Osteoblast (primary cell): ENCODE measurements at regions not wholly inside any gene's neighbourhood (a gene's known extent, or its start where the extent isn't known, plus 50 kb on each side); places are given as distances from the start of the nearest gene placed in this dataset.

Experiments used
- DNase-seq: peaks from one replicate; pipeline ENCODE4 v3.0.0; 2011; ENCODE audit warnings: low spot score, mixed read lengths; ENCODE audit not compliant: insufficient read length; ENCODE audit errors: missing footprints
- H2AFZ ChIP-seq: 2 replicates; pipeline ENCODE4 v1.6.0; 2011; ENCODE audit warnings: mild to moderate bottlenecking, low read length
- H3K27ac ChIP-seq: 2 replicates; pipeline ENCODE4 v1.5.1; 2011; ENCODE audit warnings: mild to moderate bottlenecking, low read depth, low read length, moderate library complexity
- H3K27me3 ChIP-seq: 2 replicates; pipeline ENCODE4 v1.6.0; 2012; ENCODE audit warnings: mild to moderate bottlenecking, control low read depth, inconsistent platforms, low read length, moderate library complexity; ENCODE audit not compliant: insufficient read depth
- H3K36me3 ChIP-seq: 2 replicates; pipeline ENCODE4 v1.5.1; 2011; ENCODE audit warnings: mild to moderate bottlenecking, low read length, control low read depth, moderate library complexity; ENCODE audit not compliant: insufficient read depth
- H3K4me1 ChIP-seq: 2 replicates; pipeline ENCODE4 v1.5.1; 2011; ENCODE audit warnings: mild to moderate bottlenecking, low read length, control low read depth, moderate library complexity; ENCODE audit not compliant: insufficient read depth
- H3K4me2 ChIP-seq: 2 replicates; pipeline ENCODE4 v1.6.0; 2011; ENCODE audit warnings: mild to moderate bottlenecking, low read length; ENCODE audit not compliant: insufficient read depth
- H3K4me3 ChIP-seq: fragments of 200-600 bp; sonication (generic); 3 replicates; pipeline ENCODE4 v1.5.1; 2012; ENCODE audit warnings: mild to moderate bottlenecking, low read length, inconsistent platforms; ENCODE audit not compliant: insufficient read depth
- H3K79me2 ChIP-seq: 2 replicates; pipeline ENCODE4 v1.6.0; 2012; ENCODE audit warnings: mild to moderate bottlenecking, low read length, control low read depth, inconsistent platforms; ENCODE audit not compliant: insufficient read depth
- H3K9me3 ChIP-seq: 2 replicates; pipeline ENCODE4 v1.5.1; 2011; ENCODE audit warnings: low read depth, low read length, control low read depth
- H4K20me1 ChIP-seq: 2 replicates; pipeline ENCODE4 v1.6.0; 2012; ENCODE audit warnings: mild to moderate bottlenecking, low read length, control low read depth; ENCODE audit not compliant: insufficient read depth
- TF ChIP-seq, protein P1 (sequence below): IDR thresholded peaks from 2 replicates; pipeline ENCODE4 v1.5.1; 2011; ENCODE audit warnings: mild to moderate bottlenecking, low read depth, low read length, moderate library complexity; ENCODE audit errors: extremely low read depth

DNA sequence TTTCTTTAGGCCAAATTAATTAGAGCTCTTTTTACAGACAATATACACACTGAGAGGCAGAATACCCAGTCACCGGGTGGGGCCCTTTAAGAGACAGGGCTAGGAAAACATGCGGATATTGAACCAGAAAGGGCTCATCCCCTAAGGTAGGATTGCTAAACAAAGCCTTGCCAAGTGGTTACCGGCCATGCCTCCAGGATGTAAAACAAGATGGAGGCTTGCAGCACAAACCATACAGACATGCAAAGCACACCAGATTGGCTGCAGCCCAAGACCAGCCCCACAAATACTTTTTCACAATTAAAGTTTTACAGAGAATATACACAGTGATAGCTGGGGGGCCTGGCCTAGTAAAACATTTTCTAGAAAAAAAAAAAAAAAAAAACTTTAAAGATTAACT is 210.0 kb downstream of the KLHL4 start:
- H3K27ac ChIP-seq: no peak overlapping the region
- no peak overlapping the region for H3K4me2 ChIP-seq
- H2AFZ ChIP-seq: no peak overlapping the region
- no peaks in the 10 kb centered on the region for H3K27me3 ChIP-seq
- no peak for DNase-seq
- H3K79me2 ChIP-seq: no peaks in the 10 kb centered on the region
- no peaks in the 10 kb centered on the region for H4K20me1 ChIP-seq
- H3K4me3 ChIP-seq: no peak overlapping the region
- H3K4me1 ChIP-seq: no peaks in the 10 kb centered on the region
- H3K9me3 ChIP-seq: no peaks in the 10 kb centered on the region
- TF ChIP-seq, protein P1, sequence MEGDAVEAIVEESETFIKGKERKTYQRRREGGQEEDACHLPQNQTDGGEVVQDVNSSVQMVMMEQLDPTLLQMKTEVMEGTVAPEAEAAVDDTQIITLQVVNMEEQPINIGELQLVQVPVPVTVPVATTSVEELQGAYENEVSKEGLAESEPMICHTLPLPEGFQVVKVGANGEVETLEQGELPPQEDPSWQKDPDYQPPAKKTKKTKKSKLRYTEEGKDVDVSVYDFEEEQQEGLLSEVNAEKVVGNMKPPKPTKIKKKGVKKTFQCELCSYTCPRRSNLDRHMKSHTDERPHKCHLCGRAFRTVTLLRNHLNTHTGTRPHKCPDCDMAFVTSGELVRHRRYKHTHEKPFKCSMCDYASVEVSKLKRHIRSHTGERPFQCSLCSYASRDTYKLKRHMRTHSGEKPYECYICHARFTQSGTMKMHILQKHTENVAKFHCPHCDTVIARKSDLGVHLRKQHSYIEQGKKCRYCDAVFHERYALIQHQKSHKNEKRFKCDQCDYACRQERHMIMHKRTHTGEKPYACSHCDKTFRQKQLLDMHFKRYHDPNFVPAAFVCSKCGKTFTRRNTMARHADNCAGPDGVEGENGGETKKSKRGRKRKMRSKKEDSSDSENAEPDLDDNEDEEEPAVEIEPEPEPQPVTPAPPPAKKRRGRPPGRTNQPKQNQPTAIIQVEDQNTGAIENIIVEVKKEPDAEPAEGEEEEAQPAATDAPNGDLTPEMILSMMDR: no peak
- H3K36me3 ChIP-seq: no peaks in the 10 kb centered on the region

DNA sequence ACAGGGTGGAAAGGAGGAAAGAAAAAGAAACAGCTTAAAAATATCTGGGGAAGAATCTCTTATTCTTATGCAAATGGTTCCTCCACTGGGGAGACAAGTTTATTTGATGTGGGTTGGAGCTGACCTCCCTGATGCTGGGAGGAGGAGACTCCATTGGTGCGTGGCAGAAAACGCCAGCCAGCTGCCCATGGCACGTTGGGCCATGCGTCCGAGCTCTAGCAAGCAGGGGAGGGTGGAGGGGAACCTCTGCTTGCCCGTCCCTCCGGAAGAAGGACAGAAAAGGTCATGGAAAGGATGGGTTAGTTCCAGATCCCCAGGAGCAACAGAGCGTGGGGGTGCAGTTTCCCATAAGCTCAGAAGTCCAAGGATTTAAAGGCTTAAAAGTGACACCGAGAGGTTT is 210.4 kb downstream of the KLHL4 start:
- Histone ChIP-seq H2AFZ (no peak overlapping the region), H3K4me2 (no peak overlapping the region)

DNA sequence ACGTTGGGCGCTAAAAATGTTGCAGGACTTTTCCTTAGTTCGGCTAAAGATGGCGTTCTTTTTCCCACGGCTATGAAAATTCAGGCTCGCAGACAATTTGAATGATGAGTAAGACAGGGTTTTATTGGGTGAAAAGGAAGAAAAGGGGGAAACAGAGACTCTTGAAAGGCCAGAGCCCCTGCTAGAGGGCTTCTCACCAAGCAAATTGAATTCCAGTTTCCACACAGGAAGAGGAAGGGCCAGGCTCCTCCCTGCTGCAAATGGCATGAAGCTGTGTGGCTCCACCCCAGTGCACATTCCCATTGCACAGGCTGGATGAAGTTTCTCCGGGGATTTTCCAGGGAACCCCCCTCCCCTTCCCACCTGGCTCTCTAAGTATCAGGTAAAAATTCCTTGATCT is 210.9 kb downstream of the KLHL4 start:
- no peaks in the 10 kb centered on the region for H3K4me1 ChIP-seq
- H3K27me3 ChIP-seq: no peaks in the 10 kb centered on the region
- H4K20me1 ChIP-seq: no peaks in the 10 kb centered on the region
- H3K27ac ChIP-seq: no peak overlapping the region
- H3K9me3 ChIP-seq: no peaks in the 10 kb centered on the region
- no peak overlapping the region for H3K4me2 ChIP-seq
- no peak overlapping the region for H3K4me3 ChIP-seq
- no peaks in the 10 kb centered on the region for H3K79me2 ChIP-seq
- no peak for DNase-seq
- H2AFZ ChIP-seq: no peak overlapping the region
- TF ChIP-seq, protein P1: no peak
- no peaks in the 10 kb centered on the region for H3K36me3 ChIP-seq

More for the DNA sequence above, 210.4 kb downstream of the KLHL4 start:
- H3K4me3 ChIP-seq: no peak overlapping the region
- H3K27me3 ChIP-seq: no peaks in the 10 kb centered on the region
- H3K4me1 ChIP-seq: no peaks in the 10 kb centered on the region
- no peaks in the 10 kb centered on the region for H3K79me2 ChIP-seq
- no peaks in the 10 kb centered on the region for H3K9me3 ChIP-seq
- H4K20me1 ChIP-seq: no peaks in the 10 kb centered on the region
- TF ChIP-seq, protein P1: no peak
- DNase-seq: no peak
- no peak overlapping the region for H3K27ac ChIP-seq
- H3K36me3 ChIP-seq: no peaks in the 10 kb centered on the region

DNA sequence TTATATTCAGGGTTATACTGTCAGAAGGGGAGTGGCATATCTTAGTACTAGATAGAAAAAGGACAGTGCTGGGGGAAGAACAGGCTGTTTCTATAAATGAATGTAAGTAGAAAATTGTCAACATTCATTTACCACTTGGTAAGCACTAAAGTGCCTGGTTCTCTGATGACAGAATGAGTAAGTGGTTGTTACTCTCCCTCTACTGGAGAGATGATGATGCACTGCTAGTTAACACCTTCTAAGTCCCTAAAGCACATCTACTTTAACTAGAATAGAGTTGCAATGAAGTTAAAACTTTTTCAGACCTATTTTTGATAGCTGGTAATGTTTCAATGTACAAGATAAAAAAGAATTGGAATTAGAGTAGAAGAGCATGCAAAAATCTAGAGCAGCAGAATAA is 214.5 kb downstream of the KLHL4 start:
- H3K4me1 ChIP-seq: no peaks in the 10 kb centered on the region
- no peaks in the 10 kb centered on the region for H4K20me1 ChIP-seq
- no peak overlapping the region for H3K4me2 ChIP-seq
- TF ChIP-seq, protein P1: no peak
- DNase-seq: no peak
- H3K36me3 ChIP-seq: no peaks in the 10 kb centered on the region
- H2AFZ ChIP-seq: no peak overlapping the region
- no peaks in the 10 kb centered on the region for H3K79me2 ChIP-seq
- H3K4me3 ChIP-seq: no peak overlapping the region
- H3K27me3 ChIP-seq: no peaks in the 10 kb centered on the region
- no peaks in the 10 kb centered on the region for H3K9me3 ChIP-seq
- no peak overlapping the region for H3K27ac ChIP-seq
